ENCODE measurements at regions not wholly inside any gene's neighbourhood (a gene's known extent, or its start where the extent isn't known, plus 50 kb on each side); places are given as distances from the start of the nearest gene placed in this dataset.
"Not testable (repeated sequence)": the region's sequence is repeated elsewhere in the genome, so short reads cannot be mapped to it uniquely, and the experiment has no call there.

DNA sequence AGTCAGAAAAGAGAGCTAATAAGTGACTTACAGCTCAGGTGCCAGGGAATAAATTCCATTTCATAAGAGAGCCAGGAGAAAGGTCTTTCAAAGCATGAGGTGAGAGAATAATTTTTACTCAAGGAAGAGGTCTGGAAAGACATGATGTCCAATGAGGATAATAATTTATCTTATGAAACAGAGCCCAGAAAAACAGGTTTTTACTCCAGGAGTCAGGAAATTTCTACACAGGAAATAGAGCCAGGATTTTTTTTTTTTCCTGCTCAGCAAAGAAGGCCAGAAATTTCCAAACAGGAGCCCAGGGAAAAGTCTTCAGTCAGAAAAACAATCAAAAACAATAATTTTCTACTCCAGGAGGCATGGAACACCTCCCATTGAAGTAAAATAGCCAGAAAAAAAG lies 1185.7 kb upstream of the TSPY4 start:
- DNase-seq (ENCODE audit: low read depth), result peak; percentile 1

- no peak for DNase-seq (ENCODE audit: low read depth)
Measured at GRCh38 chrY:8128578-8128977, 1208.7 kb upstream of the TSPY4 start.

DNA sequence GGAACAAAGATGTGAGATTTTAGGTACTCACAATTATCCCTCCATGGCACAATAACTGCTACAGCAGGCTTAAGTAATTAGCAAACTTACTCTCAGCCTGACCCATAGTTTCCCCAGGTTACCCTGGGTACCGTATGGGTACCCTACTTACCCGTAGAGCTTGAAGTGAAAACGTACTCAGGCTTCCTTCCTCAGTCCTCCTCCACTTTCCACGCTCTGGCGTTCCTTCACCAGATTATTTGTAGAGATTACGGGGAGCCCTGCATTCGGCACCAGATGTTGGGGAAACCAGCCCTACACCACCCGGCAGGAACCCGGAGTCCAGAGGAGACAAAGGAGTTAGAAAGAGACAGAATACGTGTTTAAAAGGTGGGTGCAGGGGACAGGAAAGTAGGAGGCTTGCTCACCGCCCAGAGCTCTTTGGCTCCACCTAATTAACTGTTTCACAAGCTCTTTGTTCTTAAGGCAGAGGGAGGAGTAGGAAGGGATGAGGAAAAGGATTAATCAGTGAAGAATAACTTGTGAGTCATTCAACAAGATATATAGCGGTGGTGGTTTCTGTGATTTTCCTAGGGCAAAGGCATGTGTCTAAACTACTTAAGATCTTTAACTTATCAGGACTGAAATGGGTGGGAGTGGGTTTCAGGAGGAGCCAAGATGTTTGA lies 1211.2 kb upstream of the TSPY4 start:
- DNase-seq (ENCODE audit: low read depth), result peak; percentile 70

GRCh38 chrY:8121825-8122224 lies 1210.3 kb upstream of the AMELY start:
- DNase-seq (ENCODE audit: low read depth), result peak; percentile 20

GRCh38 chrY:8094429-8094828 lies 1182.9 kb upstream of the AMELY start:
- no peak for DNase-seq (ENCODE audit: low read depth)

DNA sequence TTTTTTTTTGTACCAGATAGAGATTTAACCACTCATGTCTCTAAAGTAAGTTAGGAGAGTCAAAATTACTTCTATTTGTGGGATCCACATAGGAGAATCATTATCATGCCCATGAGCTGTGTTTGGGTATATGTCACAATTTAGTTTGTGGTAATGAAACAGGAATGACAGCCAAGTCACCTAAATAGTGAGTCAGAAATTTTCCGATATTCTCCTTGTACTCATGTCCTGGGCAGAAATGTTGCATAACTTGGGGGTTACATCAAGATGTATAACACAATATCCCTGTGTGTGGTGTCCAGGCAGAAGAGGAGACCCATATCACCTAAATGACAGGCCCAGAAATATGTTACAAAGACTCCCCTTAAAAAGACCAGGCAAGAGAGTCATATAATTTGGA lies 1181.4 kb upstream of the AMELY start:
- no peak for DNase-seq (ENCODE audit: low read depth)

DNA sequence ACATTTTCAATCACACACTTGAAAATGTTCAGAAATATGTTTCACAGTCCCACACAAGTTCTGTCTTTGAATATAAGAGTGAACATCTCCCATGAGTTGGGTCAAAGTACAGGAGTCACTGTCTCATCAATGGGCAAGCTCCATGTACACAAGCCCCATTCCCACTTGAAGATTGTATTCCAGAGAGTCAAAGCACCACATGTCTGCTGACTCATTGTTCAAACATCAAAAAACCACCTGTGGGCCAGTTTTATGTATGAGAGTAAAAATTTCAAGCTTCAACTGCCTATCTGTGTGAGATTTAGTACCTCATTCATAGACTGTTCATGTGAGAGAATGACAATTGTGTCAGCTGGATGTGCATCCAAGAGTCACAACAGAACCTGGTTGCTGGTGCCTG lies 1174.4 kb upstream of the AMELY start:
- peak; percentile 17 for DNase-seq (ENCODE audit: low read depth)

DNA sequence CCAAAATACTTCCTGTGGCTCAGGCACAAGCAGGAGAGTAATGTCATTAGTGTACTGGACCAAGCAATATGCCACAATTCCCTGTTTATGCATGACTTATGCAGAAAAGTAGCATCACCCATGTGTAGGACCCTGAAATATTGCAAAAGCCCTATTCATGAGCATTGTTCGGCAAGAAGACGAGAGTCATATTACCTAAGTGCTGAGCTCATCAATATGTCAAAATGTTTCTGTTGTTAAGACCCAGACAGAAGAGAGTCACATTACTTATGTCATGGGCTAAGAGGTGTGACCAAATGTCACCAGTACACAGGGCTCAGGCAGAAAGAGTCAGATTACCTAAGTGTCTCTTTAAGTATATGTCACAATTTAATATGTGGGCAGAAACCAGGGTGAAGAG lies 1172.6 kb upstream of the AMELY start:
- no peak for DNase-seq (ENCODE audit: low read depth)

DNA sequence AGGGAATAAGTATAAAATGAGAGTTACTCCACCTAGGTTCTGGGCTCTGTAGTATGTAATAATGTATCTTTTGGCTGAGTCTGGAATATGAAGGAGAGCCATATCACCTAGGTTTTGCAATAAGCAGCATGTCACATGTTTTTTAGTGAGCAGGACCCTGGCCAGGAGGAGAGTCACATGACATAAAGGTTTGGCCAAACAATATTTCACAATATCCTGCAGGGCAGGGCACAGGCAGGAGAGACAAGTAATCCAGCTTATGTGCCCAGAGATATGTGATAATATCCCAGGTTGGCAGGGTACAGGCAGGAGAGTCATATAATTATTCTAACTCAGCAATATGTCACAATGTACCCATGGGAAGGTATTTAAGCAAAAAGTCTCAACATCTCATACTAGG lies 1169.6 kb upstream of the AMELY start:
- DNase-seq (ENCODE audit: low read depth), result no peak

- DNase-seq (ENCODE audit: low read depth), result no peak
Measured at GRCh38 chrY:8065220-8065619, 1153.7 kb upstream of the AMELY start.

- no peak for DNase-seq (ENCODE audit: low read depth)
Measured at GRCh38 chrY:8064500-8064899, 1152.9 kb upstream of the AMELY start.

DNA sequence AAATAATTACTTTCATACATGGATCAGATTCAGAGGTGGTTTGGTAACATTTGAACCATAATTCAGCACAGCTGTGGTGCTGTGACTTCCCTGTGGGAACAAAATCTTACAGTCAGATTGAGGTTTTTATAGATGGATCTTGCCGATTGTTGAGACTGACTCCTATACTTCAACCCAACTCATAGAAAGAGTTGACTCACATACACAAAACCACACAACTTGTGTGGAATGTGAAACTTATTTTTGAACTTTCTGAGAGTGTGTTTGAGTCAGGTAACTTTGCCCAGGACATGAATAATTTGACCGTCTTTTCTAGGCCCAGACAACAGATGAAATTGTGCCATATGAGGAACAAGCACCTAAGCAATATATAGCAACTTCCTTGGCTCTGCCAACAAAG lies 1152.4 kb upstream of the AMELY start:
- no peak for DNase-seq (ENCODE audit: low read depth)

DNA sequence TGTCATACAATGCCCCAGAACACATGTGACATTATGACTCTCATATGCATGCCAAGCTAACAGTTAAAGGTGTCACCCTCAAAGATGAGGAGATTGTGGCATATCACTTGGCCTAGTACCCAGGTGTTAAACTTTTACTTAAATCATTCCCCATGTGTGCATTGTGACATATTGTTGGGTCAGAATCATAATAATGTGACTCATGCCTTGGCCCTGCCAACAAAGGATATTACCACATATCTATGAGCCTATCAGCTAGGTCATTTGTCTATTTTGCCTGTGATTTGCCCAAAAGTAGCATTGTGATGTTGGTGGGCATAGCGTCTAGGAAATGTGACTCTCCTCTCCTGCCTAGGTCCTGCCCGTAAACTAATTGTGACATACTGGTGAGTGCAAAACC lies 1147.1 kb upstream of the AMELY start:
- no peak for DNase-seq (ENCODE audit: low read depth)

GRCh38 chrY:8051340-8051739 lies 1139.8 kb upstream of the AMELY start:
- DNase-seq (ENCODE audit: low read depth), result no peak

DNA sequence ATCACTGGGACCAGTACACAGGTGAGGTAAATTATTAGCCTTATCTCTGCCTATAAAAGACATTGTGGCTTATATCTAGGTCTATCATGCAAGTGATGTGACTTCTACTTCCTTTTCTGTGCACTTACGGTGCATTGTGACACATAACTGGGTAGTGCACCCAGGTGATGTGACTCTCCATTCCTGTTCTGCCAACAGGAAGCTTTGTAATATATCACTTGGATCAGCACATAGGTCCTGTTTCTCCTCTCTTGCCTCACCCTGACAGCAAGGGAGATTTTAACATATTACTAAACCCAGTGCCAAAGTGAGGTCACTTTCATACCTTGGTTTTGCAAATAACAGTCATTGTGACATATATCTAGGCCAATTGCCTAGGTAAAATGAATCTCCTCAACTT lies 1129.7 kb upstream of the AMELY start:
- no peak for DNase-seq (ENCODE audit: low read depth)

DNA sequence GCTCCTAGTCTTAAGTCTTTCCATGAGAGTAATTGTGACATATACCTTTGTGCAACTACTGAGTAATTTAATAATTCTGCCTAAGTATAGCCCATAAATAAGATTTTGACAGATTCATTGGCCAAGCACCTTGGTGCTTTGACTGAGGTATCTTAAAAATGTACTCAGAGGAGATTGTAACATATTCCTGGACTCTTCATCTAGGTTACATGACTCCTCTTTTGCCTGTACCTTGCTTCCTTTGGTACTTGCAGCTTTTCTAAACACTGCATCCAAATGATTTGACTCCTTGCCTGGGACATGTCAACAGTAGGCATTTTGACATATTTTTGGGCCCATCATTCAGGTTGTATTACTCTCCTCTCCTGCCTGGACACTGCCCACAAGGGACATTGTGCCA lies 1125.0 kb upstream of the AMELY start:
- no peak for DNase-seq (ENCODE audit: low read depth)

- no peak for DNase-seq (ENCODE audit: low read depth)
Measured at GRCh38 chrY:8035653-8036052, 1124.1 kb upstream of the AMELY start.

DNA sequence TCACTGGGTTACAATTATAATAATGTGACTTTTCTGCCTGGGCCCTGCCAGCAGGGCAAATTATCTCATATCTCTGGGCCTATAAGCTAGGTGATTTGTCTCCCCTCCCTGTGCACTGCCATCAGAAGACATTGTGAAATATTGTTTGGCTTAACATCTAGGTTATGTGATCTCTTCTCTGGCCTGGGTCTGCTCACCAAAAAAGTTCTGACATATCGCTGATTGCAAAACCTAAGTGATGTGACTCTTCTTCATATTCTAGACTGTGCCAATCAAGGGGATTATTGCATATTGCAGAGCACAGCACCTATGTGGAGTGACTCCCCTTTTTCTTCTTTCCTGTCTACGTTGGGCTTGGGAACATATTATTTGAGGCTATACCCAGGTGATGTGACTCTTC lies 1123.1 kb upstream of the AMELY start:
- DNase-seq (ENCODE audit: low read depth), result no peak

GRCh38 chrY:8033200-8033599 lies 1121.6 kb upstream of the AMELY start:
- DNase-seq (ENCODE audit: low read depth), result peak; percentile 0

DNA sequence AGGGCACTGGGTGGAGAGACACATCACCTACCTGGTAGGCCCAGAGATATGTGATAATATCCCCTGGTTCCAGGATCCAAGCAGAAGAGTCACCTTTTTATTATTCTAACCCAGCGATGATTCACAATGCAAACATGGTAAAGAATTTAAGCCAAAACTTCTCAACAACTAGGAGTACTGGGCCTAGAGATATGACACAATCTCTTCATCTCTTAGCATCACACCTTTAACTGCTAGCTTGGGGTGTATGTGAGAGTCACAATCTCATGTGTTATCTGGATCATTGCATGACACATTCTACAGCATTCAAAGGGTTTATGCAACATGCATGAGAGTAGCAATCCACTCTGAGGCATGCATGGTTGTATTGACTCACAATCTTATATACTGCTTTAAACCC lies 1109.0 kb upstream of the AMELY start:
- peak; percentile 0 for DNase-seq (ENCODE audit: low read depth)

- DNase-seq (ENCODE audit: low read depth), result no peak
Measured at GRCh38 chrY:8011515-8011914, 1100.0 kb upstream of the AMELY start.

- peak; percentile 50 for DNase-seq (ENCODE audit: low read depth)
Measured at GRCh38 chrY:8004196-8004595, 1092.6 kb upstream of the AMELY start.

DNA sequence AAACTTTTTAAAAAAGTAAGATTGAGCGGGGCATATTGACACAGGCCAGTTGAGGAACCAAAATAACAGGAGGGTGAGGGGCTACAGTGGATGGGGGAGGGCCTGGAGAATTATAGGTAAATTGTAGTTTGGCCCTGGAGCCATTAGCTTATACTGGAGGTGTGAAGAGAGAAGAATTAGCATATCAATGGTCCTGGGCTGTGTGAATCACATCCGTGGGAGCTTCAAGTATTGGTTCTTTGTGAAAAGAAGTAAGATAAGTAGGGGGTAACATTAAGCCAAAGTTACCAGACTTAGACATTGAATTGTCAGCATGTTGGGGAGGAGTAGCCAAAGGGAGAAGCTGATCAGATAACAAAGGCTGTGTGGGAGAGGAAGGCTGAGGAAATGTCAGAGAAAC lies 1085.2 kb upstream of the AMELY start:
- DNase-seq (ENCODE audit: low read depth), result no peak

DNA sequence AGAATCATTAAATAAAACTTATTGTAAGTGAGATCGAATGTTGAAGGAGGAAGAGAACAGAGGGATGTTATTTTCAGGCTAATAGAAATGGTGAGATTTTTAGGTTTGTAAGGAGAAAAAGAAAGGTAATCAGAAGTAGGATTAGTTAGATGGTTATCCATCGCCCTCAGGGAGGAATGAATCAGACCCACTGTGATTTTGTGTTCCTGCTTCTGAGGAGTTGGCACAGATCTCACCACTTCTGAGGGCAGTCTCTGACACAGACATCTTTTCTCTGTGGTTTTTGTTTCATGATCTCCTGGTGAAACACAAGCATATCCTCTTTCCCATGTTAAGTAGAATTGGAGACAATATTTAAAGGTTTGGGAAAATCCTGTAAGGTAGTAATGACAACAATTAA lies 1083.2 kb upstream of the AMELY start:
- not testable (repeated sequence) for DNase-seq (ENCODE audit: low read depth)

- DNase-seq (ENCODE audit: low read depth), result no peak
Measured at GRCh38 chrY:7979770-7980169, 1068.2 kb upstream of the AMELY start.

All from renal cortical epithelial cell (primary cell).